Glutamatergic neuron (in vitro differentiated cells): ENCODE measurements at regions not wholly inside any gene's neighbourhood (a gene's known extent, or its start where the extent isn't known, plus 50 kb on each side); places are given as distances from the start of the nearest gene placed in this dataset.
A peak's percentile ranks its signal among the peaks of the same experiment; 100 is the strongest.

Experiments
- DNase-seq: peaks from one replicate; pipeline ENCODE4 v3.0.0; 2022
- H3K27ac Mint-ChIP-seq: one replicate; pipeline ENCODE4 v1.8.0; 2020; ENCODE audit warnings: mild to moderate bottlenecking, mixed read lengths, inconsistent platforms; ENCODE audit not compliant: unreplicated experiment
- H3K27me3 Mint-ChIP-seq: one replicate; pipeline ENCODE4 v1.8.0; 2020; ENCODE audit warnings: mild to moderate bottlenecking, moderate library complexity, mixed read lengths, inconsistent platforms; ENCODE audit not compliant: unreplicated experiment
- H3K36me3 Mint-ChIP-seq: one replicate; pipeline ENCODE4 v1.8.0; 2020; ENCODE audit warnings: mild to moderate bottlenecking, mixed read lengths, inconsistent platforms; ENCODE audit not compliant: unreplicated experiment
- H3K4me1 Mint-ChIP-seq: one replicate; pipeline ENCODE4 v1.8.0; 2020; ENCODE audit warnings: mild to moderate bottlenecking, low read depth, mixed read lengths, inconsistent platforms; ENCODE audit not compliant: unreplicated experiment
- H3K4me3 Mint-ChIP-seq: one replicate; pipeline ENCODE4 v1.8.0; 2020; ENCODE audit warnings: mild to moderate bottlenecking, mixed read lengths, inconsistent platforms; ENCODE audit not compliant: unreplicated experiment
- H3K9me3 Mint-ChIP-seq: one replicate; pipeline ENCODE4 v1.8.0; 2020; ENCODE audit warnings: mild to moderate bottlenecking, moderate library complexity, mixed read lengths, inconsistent platforms; ENCODE audit not compliant: unreplicated experiment
- CTCF ChIP-seq: fragments of 200-600 bp; sonication (generic); IDR thresholded peaks from one replicate; pipeline ENCODE4 v1.5.0; 2021; ENCODE audit not compliant: partially characterized antibody, unreplicated experiment

- Mint-ChIP-seq H3K4me1 (peaks cover 16% of the 10 kb centered on the region), H3K36me3 (peaks cover 5% of the 10 kb centered on the region), H3K4me3 (no peak overlapping the region), H3K27me3 (peaks cover 4% of the 10 kb centered on the region), H3K9me3 (no peaks in the 10 kb centered on the region), H3K27ac (no peak overlapping the region)
- TF ChIP-seq CTCF, result no peak
- DNase-seq, result no peak
Observed at GRCh38 chr9:99307851-99308250, 85.8 kb downstream of the SEC61B start.

DNA sequence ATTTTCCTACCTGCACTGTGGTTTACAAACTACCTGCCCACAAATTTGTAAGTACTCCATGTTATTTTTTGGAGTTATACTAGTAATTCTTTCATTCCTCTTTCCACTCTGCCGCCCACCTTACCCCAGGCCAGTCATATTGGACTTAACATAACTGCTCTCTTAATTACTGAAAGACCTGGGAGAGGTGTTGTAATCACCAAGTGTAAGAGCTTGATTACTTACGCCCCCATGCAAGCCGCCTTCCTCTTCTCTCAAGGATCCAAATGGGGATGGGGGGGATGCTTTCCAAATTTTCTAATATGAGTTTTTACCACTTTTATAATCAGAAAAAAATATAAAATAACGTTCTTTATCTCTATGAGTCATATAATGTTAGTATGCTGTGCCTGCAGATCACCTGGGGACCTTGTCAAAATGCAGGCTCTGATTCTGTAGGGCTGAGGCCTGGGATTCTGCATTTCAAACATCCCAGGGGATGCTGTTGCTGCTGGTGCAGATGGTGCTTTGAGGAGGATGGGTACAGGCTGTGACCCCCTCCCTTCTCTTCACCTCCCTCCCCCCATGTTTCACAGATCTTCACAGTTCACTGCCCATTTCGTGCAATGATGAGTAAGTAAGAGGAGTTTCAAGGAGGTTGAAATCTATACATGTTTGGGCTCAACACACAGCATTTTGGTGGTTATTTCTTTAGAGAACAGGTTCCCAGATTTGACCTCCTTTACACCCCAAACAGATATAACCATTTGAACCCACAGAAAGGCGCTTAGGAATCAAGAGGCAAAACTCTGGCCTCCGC lies 87.3 kb downstream of the SEC61B start:
- TF ChIP-seq CTCF, result no peak
- peaks cover 5% of the 10 kb centered on the region for H3K36me3 Mint-ChIP-seq
- DNase-seq, result no peak
- H3K4me1 Mint-ChIP-seq, result peaks cover 16% of the 10 kb centered on the region
- H3K27ac Mint-ChIP-seq, result peak overlapping the region; percentile 49
- no peaks in the 10 kb centered on the region for H3K9me3 Mint-ChIP-seq
- peaks cover 4% of the 10 kb centered on the region for H3K27me3 Mint-ChIP-seq
- H3K4me3 Mint-ChIP-seq, result peak overlapping the region; percentile 22

GRCh38 chr9:99312736-99313135 lies 90.7 kb downstream of the SEC61B start:
- no peak overlapping the region for H3K27ac Mint-ChIP-seq
- H3K4me3 Mint-ChIP-seq, result no peak overlapping the region
- H3K4me1 Mint-ChIP-seq, result peaks cover 15% of the 10 kb centered on the region
- TF ChIP-seq CTCF, result no peak
- H3K9me3 Mint-ChIP-seq, result no peaks in the 10 kb centered on the region
- no peak for DNase-seq
- H3K27me3 Mint-ChIP-seq, result peaks cover 2% of the 10 kb centered on the region
- no peaks in the 10 kb centered on the region for H3K36me3 Mint-ChIP-seq

DNA sequence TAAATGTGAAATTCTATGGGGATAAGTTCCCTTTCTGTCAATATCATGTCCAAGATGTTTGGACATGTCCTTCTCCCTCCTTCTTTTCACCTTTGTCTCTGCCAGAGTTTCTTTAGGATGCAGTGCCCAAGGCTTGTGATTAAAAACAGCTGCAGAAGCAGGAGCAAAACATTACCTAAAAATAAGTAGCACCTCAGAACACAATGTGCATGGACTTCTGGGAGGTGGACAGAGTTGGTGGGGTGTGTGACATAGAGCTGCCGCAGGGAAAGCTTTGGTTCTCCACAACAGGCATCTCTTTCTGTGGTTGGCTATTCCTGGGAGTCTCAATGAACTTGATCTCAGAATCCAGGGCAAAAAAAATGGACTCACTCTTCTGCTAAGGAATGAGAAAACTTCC lies 97.0 kb downstream of the SEC61B start:
- Mint-ChIP-seq H3K27me3 (no peaks in the 10 kb centered on the region), H3K4me1 (no peaks in the 10 kb centered on the region), H3K27ac (no peak overlapping the region), H3K36me3 (no peaks in the 10 kb centered on the region), H3K4me3 (no peak overlapping the region), H3K9me3 (no peaks in the 10 kb centered on the region)
- no peak for TF ChIP-seq CTCF
- DNase-seq, result no peak

GRCh38 chr9:99322299-99322698 lies 100.2 kb downstream of the SEC61B start:
- TF ChIP-seq CTCF, result no peak
- Mint-ChIP-seq H3K27ac (no peak overlapping the region), H3K27me3 (peaks cover 5% of the 10 kb centered on the region), H3K36me3 (no peaks in the 10 kb centered on the region), H3K4me1 (no peaks in the 10 kb centered on the region), H3K9me3 (no peaks in the 10 kb centered on the region), H3K4me3 (no peak overlapping the region)
- DNase-seq, result no peak
